Mesenchymal stem cell (in vitro differentiated cells and primary cell): ENCODE measurements at regions not wholly inside any gene's neighbourhood (a gene's known extent, or its start where the extent isn't known, plus 50 kb on each side); places are given as distances from the start of the nearest gene placed in this dataset.

ENCODE experiments used
- DNase-seq: peaks from one replicate; pipeline ENCODE4 v3.0.0-alpha.2; 2013
- H2AFZ ChIP-seq: one replicate; pipeline ENCODE4 v1.6.1; 2013; ENCODE audit warnings: low read depth, mild to moderate bottlenecking, control low read depth, inconsistent platforms, low read length, moderate library complexity
- H2AK5ac ChIP-seq: 2 replicates; pipeline ENCODE4 v1.6.1; 2013; ENCODE audit warnings: low read length, moderate library complexity, mild to moderate bottlenecking, inconsistent platforms; ENCODE audit not compliant: severe bottlenecking
- H2BK120ac ChIP-seq: one replicate; pipeline ENCODE4 v1.6.1; 2013; ENCODE audit warnings: low read depth, mild to moderate bottlenecking, inconsistent platforms, low read length, moderate library complexity
- H2BK12ac ChIP-seq, 2 experiments: one replicate each; pipeline ENCODE4 v1.6.1; 2013; ENCODE audit warnings: inconsistent platforms in 2 of 2, low read length in 2 of 2, mild to moderate bottlenecking in 2 of 2, moderate library complexity in 2 of 2, control low read depth in 1 of 2
- H2BK15ac ChIP-seq: one replicate; pipeline ENCODE4 v1.6.1; 2013; ENCODE audit warnings: mild to moderate bottlenecking, low read depth, inconsistent platforms; ENCODE audit not compliant: poor library complexity, severe bottlenecking
- H2BK5ac ChIP-seq: 2 replicates; pipeline ENCODE4 v1.6.1; 2013; ENCODE audit warnings: low read depth, mild to moderate bottlenecking, low read length, control low read depth, inconsistent platforms; ENCODE audit not compliant: poor library complexity, severe bottlenecking
- H3K14ac ChIP-seq, 2 experiments: one replicate each; pipeline ENCODE4 v1.6.1; 2013; ENCODE audit warnings: inconsistent platforms in 2 of 2, low read length in 2 of 2, control low read depth in 1 of 2, mild to moderate bottlenecking in 1 of 2, moderate library complexity in 1 of 2
- H3K18ac ChIP-seq, 2 experiments: one replicate each; pipeline ENCODE4 v1.6.1; 2013; ENCODE audit warnings: inconsistent platforms in 2 of 2, low read length in 2 of 2, control low read depth in 1 of 2, low read depth in 1 of 2, mild to moderate bottlenecking in 1 of 2
- H3K23ac ChIP-seq, 2 experiments: one replicate each; pipeline ENCODE4 v1.6.1; 2013; ENCODE audit warnings: inconsistent platforms in 2 of 2, low read length in 2 of 2, mild to moderate bottlenecking in 2 of 2, moderate library complexity in 2 of 2, control low read depth in 1 of 2
- H3K27ac ChIP-seq: 2 replicates; pipeline ENCODE4 v1.5.1; 2013; ENCODE audit warnings: mild to moderate bottlenecking, moderate library complexity, low read length, control low read depth, inconsistent platforms; ENCODE audit not compliant: poor library complexity, severe bottlenecking
- H3K27me3 ChIP-seq, 2 experiments: 2 replicates each; pipeline versions ENCODE4 v1.6.1 to v1.7.0; 2013; ENCODE audit warnings: low read length in 2 of 2, mild to moderate bottlenecking in 2 of 2, moderate library complexity in 2 of 2, control low read depth in 1 of 2, inconsistent platforms in 1 of 2; ENCODE audit not compliant: control insufficient read depth in 1 of 2, insufficient read depth in 1 of 2
- H3K36me3 ChIP-seq, 2 experiments: 2 replicates each; pipeline versions ENCODE4 v1.6.1 to v1.7.0; 2013; ENCODE audit warnings: low read length in 2 of 2, control low read depth in 1 of 2, inconsistent platforms in 1 of 2, low read depth in 1 of 2, mild to moderate bottlenecking in 1 of 2; ENCODE audit not compliant: insufficient read depth in 2 of 2, control insufficient read depth in 1 of 2
- H3K4ac ChIP-seq, 2 experiments: one replicate each; pipeline ENCODE4 v1.6.1; 2013; ENCODE audit warnings: inconsistent platforms in 2 of 2, low read length in 2 of 2, mild to moderate bottlenecking in 2 of 2, moderate library complexity in 2 of 2, control low read depth in 1 of 2, low read depth in 1 of 2
- H3K4me1 ChIP-seq: 2 replicates; pipeline ENCODE4 v1.6.1; 2013; ENCODE audit warnings: low read depth, low read length, control low read depth; ENCODE audit not compliant: control insufficient read depth, insufficient read depth
- H3K4me2 ChIP-seq: 2 replicates; pipeline ENCODE4 v1.6.1; 2013; ENCODE audit warnings: low read length, mild to moderate bottlenecking, inconsistent platforms; ENCODE audit not compliant: poor library complexity, severe bottlenecking
- H3K4me3 ChIP-seq, 2 experiments: 2 replicates each; pipeline versions ENCODE4 v1.5.1 to v1.7.0; 2013; ENCODE audit warnings: low read length in 2 of 2, mild to moderate bottlenecking in 2 of 2, control low read depth in 1 of 2, low read depth in 1 of 2; ENCODE audit not compliant: insufficient read depth in 1 of 2
- H3K79me1 ChIP-seq: replicated peaks from 2 replicates; pipeline ENCODE4 v1.6.1; 2013; ENCODE audit warnings: mild to moderate bottlenecking, control low read depth, low read length, inconsistent platforms; ENCODE audit not compliant: poor library complexity, severe bottlenecking
- H3K9ac ChIP-seq: 2 replicates; pipeline ENCODE4 v1.7.0; 2013; ENCODE audit warnings: mild to moderate bottlenecking, low read length, moderate library complexity
- H3K9me3 ChIP-seq: 2 replicates; pipeline ENCODE4 v1.7.0; 2013; ENCODE audit warnings: mild to moderate bottlenecking, low read length; ENCODE audit not compliant: control insufficient read depth
- H4K8ac ChIP-seq: one replicate; pipeline ENCODE4 v1.6.1; 2013; ENCODE audit warnings: inconsistent platforms, mild to moderate bottlenecking, low read length, moderate library complexity
- H4K91ac ChIP-seq: one replicate; pipeline ENCODE4 v1.6.1; 2013; ENCODE audit warnings: mild to moderate bottlenecking, low read length, inconsistent platforms
- WGBS: methylation state at CpG from one replicate; pipeline ENCODE4 v1.1.7; 2013; ENCODE audit warnings: mixed read lengths; 5-methylcytosine and 5-hydroxymethylcytosine counted together

- Histone ChIP-seq H2BK12ac (no peak overlapping the region), H2BK120ac (no peak overlapping the region), H3K27me3 (no peaks in the 10 kb centered on the region), H3K4ac (no peak overlapping the region), H2BK15ac (no peak overlapping the region), H3K36me3 (no peaks in the 10 kb centered on the region), H3K9ac (no peak overlapping the region), H3K14ac (no peak overlapping the region), H4K8ac (no peak overlapping the region), H3K4me1 (peaks cover 6% of the 10 kb centered on the region), H2AK5ac (peak overlapping the region; percentile 75), H3K4me3 (no peak overlapping the region), H3K9me3 (no peaks in the 10 kb centered on the region), H3K18ac (peak overlapping the region in 1 of 2 experiments; percentile 34), H2BK5ac (no peak overlapping the region), H4K91ac (no peak overlapping the region), H3K79me1 (no peaks in the 10 kb centered on the region), H3K4me2 (no peak overlapping the region), H3K23ac (no peak overlapping the region), H2AFZ (no peak overlapping the region), H3K27ac (no peak overlapping the region)
- no peak for DNase-seq
- 75% methylated on average over 4 of the region's 10 CpGs for WGBS
Measured at GRCh38 chr2:58900246-58901027, 659.3 kb upstream of the FANCL start.

- no peaks in the 10 kb centered on the region for H3K79me1 ChIP-seq
- peak; percentile 26 for DNase-seq
Measured at GRCh38 chr2:58899692-58900091, 658.6 kb upstream of the FANCL start.

GRCh38 chr2:58896638-58897037 lies 655.5 kb upstream of the FANCL start:
- Histone ChIP-seq H2AFZ (no peak overlapping the region), H2BK15ac (no peak overlapping the region)

More at GRCh38 chr2:58899692-58900091, 658.6 kb upstream of the FANCL start:
- H3K14ac ChIP-seq, result no peak overlapping the region
- H2BK5ac ChIP-seq, result no peak overlapping the region
- no peak overlapping the region for H3K4ac ChIP-seq
- no peaks in the 10 kb centered on the region for H3K9me3 ChIP-seq
- no peak overlapping the region for H2AFZ ChIP-seq
- 44% methylated on average over 6 of the region's 6 CpGs for WGBS
- H3K9ac ChIP-seq, result no peak overlapping the region
- H4K8ac ChIP-seq, result no peak overlapping the region
- no peak overlapping the region for H3K23ac ChIP-seq
- no peak overlapping the region for H3K4me3 ChIP-seq
- peak overlapping the region; percentile 17 for H2AK5ac ChIP-seq
- no peak overlapping the region for H2BK120ac ChIP-seq
- no peak overlapping the region for H2BK15ac ChIP-seq
- no peak overlapping the region for H4K91ac ChIP-seq
- H3K18ac ChIP-seq, result peak overlapping the region in 1 of 2 experiments; percentile 48
- no peak overlapping the region for H2BK12ac ChIP-seq
- peak overlapping the region; percentile 45 for H3K27ac ChIP-seq
- H3K4me1 ChIP-seq, result peaks cover 6% of the 10 kb centered on the region
- H3K36me3 ChIP-seq, result no peaks in the 10 kb centered on the region
- no peak overlapping the region for H3K4me2 ChIP-seq
- H3K27me3 ChIP-seq, result no peaks in the 10 kb centered on the region

GRCh38 chr2:58895857-58896256 lies 654.7 kb upstream of the FANCL start:
- no peak overlapping the region for H2BK12ac ChIP-seq
- no peak overlapping the region for H4K91ac ChIP-seq
- H3K4me2 ChIP-seq, result no peak overlapping the region
- no peak overlapping the region for H4K8ac ChIP-seq
- no peaks in the 10 kb centered on the region for H3K79me1 ChIP-seq
- no peak overlapping the region for H2BK120ac ChIP-seq
- H3K23ac ChIP-seq, result no peak overlapping the region
- no peak overlapping the region for H3K18ac ChIP-seq
- H3K4ac ChIP-seq, result no peak overlapping the region
- no peak overlapping the region for H3K14ac ChIP-seq
- WGBS, result 84% methylated on average over 2 of the region's 4 CpGs
- no peaks in the 10 kb centered on the region for H3K9me3 ChIP-seq
- H2AFZ ChIP-seq, result no peak overlapping the region
- no peaks in the 10 kb centered on the region for H3K36me3 ChIP-seq
- no peaks in the 10 kb centered on the region for H3K27me3 ChIP-seq
- no peak overlapping the region for H3K27ac ChIP-seq
- peaks cover 6% of the 10 kb centered on the region for H3K4me1 ChIP-seq
- no peak overlapping the region for H3K9ac ChIP-seq
- no peak overlapping the region for H2BK15ac ChIP-seq
- no peak overlapping the region for H2AK5ac ChIP-seq
- DNase-seq, result no peak
- no peak overlapping the region for H2BK5ac ChIP-seq
- H3K4me3 ChIP-seq, result no peak overlapping the region

More at GRCh38 chr2:58896638-58897037, 655.5 kb upstream of the FANCL start:
- H3K4me2 ChIP-seq, result no peak overlapping the region
- H3K4me3 ChIP-seq, result no peak overlapping the region
- H3K27ac ChIP-seq, result no peak overlapping the region
- no peak overlapping the region for H2BK120ac ChIP-seq
- no peak for DNase-seq
- no peak overlapping the region for H3K9ac ChIP-seq
- no peak overlapping the region for H2AK5ac ChIP-seq
- 80% methylated on average over 1 of the region's 3 CpGs for WGBS
- no peak overlapping the region for H2BK5ac ChIP-seq
- no peak overlapping the region for H3K23ac ChIP-seq
- no peaks in the 10 kb centered on the region for H3K36me3 ChIP-seq
- no peak overlapping the region for H3K4ac ChIP-seq
- H3K79me1 ChIP-seq, result no peaks in the 10 kb centered on the region
- no peak overlapping the region for H4K91ac ChIP-seq
- no peak overlapping the region for H3K14ac ChIP-seq
- no peak overlapping the region for H4K8ac ChIP-seq
- no peaks in the 10 kb centered on the region for H3K27me3 ChIP-seq
- no peaks in the 10 kb centered on the region for H3K9me3 ChIP-seq
- peaks cover 6% of the 10 kb centered on the region for H3K4me1 ChIP-seq
- no peak overlapping the region for H2BK12ac ChIP-seq
- no peak overlapping the region for H3K18ac ChIP-seq
